GM10248 (cell line): ENCODE measurements at regions not wholly inside any gene's neighbourhood (a gene's known extent, or its start where the extent isn't known, plus 50 kb on each side); places are given as distances from the start of the nearest gene placed in this dataset.

Experiments used
- CTCF ChIA-PET: fragments of 300-600 bp; sonication (Branson Sonifier 250); formaldehyde crosslinking; extraction: SDS; loops from one replicate; lab custom pipeline; 2021; ENCODE audit warnings: antibody characterized with exemption; lab: Yijun Ruan, JAX
- POLR2A ChIA-PET: fragments of 350-650 bp; sonication (Branson Sonifier 250); formaldehyde crosslinking; extraction: SDS; loops from one replicate; lab custom pipeline; 2020; ENCODE audit warnings: antibody characterized with exemption; lab: Yijun Ruan, JAX
- DNase-seq: peaks from one replicate; pipeline ENCODE4 v3.0.0; 2012; ENCODE audit errors: extremely low spot score
- CTCF ChIP-seq: IDR thresholded peaks from 2 replicates; pipeline ENCODE4 v1.5.1; 2012; ENCODE audit warnings: mild to moderate bottlenecking, low read depth; ENCODE audit errors: extremely low read depth, missing control alignments, control extremely low read depth

- DNase-seq = no peak
- ChIA-PET CTCF (interaction anchor here (1.7 kb wide), 1 partner anchor 209 kb away, joined by 3 read pairs; no protein-coding TSS in a partner anchor), POLR2A (no interaction called here)
- no peak for TF ChIP-seq CTCF
These were observed 96.9 kb upstream of the WLS start for GRCh38 chr1:68329096-68329835.

- no peak for DNase-seq
- TF ChIP-seq CTCF = no peak
- ChIA-PET POLR2A (no interaction called here), CTCF (no interaction called here)
These were observed 96.2 kb upstream of the WLS start for GRCh38 chr1:68328490-68328889.

GRCh38 chr1:68327414-68327813, 95.1 kb upstream of the WLS start:
- POLR2A ChIA-PET = no interaction called here

GRCh38 chr1:68326481-68326880, 94.2 kb upstream of the WLS start:
- ChIA-PET CTCF (interaction anchor here (0.8 to 1.2 kb wide), 3 partner anchors 31 to 218 kb away, joined by 3 read pairs; no protein-coding TSS in a partner anchor), POLR2A (no interaction called here)
- TF ChIP-seq CTCF = no peak
- no peak for DNase-seq

More at GRCh38 chr1:68327414-68327813, 95.1 kb upstream of the WLS start:
- no peak for DNase-seq
- no peak for TF ChIP-seq CTCF
- CTCF ChIA-PET = interaction anchor here (0.8 kb wide), 1 partner anchor 219 kb away, joined by 3 read pairs; no protein-coding TSS in a partner anchor

GRCh38 chr1:68324316-68324715, 92.0 kb upstream of the WLS start:
- ChIA-PET POLR2A (no interaction called here), CTCF (interaction anchor here (0.7 to 1.9 kb wide), 4 partner anchors 8 to 208 kb away, joined by 3 to 8 read pairs (median 5); no protein-coding TSS in a partner anchor)
- TF ChIP-seq CTCF = no peak
- no peak for DNase-seq

- TF ChIP-seq CTCF = no peak
- POLR2A ChIA-PET = no interaction called here
- CTCF ChIA-PET = interaction anchor here (0.8 to 3.9 kb wide), 5 partner anchors 9 to 206 kb away, joined by 3 to 24 read pairs (median 3); no protein-coding TSS in a partner anchor
- DNase-seq = no peak
These were observed 90.7 kb upstream of the WLS start for GRCh38 chr1:68322837-68323687.
